Prostate gland (tissue), 2 donors: ENCODE measurements at regions not wholly inside any gene's neighbourhood (a gene's known extent, or its start where the extent isn't known, plus 50 kb on each side); places are given as distances from the start of the nearest gene placed in this dataset.
A peak's percentile ranks its signal among the peaks of the same experiment; 100 is the strongest.

Experiments
- POLR2A ChIP-seq: fragments of 450-650 bp; IDR thresholded peaks from one replicate; pipeline ENCODE4 v1.6.1; 2016; ENCODE audit warnings: antibody characterized with exemption, mild to moderate bottlenecking
- TF ChIP-seq, protein P1 (sequence below), 4 experiments: fragments of 200-600 bp in 2 of 4; fragments of 450-650 bp in 2 of 4; sonication (generic) in 2 of 4; IDR thresholded peaks; 1 replicate in 3 of 4; 2 replicates in 1 of 4; pipeline ENCODE4 v1.5.1; 2016 to 2019; ENCODE audit warnings: antibody characterized with exemption in 4 of 4, mild to moderate bottlenecking in 2 of 4, moderate library complexity in 2 of 4

DNA sequence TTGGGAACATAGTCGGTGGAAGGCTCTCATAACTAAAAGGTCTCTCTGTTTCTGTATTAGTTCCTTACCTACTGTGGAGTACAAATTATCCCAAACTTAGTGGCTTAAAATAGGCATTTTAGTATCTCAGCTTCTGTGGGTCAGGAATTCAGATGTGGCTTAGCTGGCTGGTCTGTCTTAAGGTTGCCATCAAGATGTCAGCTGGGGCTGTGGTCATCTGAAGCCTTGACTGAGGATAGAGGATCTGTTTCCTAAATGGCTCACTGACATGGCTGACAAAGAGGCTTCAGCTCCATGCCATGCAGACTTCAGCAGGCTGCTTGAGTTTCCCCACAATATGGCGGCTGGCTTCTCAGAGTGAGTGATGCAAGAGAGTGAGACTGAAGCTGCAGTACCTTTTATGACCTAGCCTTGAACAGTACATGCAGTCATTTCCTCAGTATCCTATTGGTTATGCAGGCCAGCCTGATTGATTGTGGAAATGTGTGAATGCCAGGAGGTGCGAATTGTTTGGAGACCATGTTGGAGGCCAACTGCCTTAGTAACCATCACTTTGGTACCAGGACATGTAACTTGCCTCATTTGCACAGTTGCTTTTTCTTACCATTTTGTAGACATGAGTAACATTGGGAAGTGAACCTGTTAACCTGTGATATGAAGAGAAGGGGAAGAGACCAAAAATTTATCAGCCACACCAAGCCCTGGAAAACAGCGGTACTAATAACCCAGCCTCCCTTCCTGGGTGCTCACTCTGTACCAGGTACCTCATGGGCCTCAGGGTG lies 152.8 kb upstream of the IER5L start:
- TF ChIP-seq POLR2A, result no peak
- TF ChIP-seq, protein P1, sequence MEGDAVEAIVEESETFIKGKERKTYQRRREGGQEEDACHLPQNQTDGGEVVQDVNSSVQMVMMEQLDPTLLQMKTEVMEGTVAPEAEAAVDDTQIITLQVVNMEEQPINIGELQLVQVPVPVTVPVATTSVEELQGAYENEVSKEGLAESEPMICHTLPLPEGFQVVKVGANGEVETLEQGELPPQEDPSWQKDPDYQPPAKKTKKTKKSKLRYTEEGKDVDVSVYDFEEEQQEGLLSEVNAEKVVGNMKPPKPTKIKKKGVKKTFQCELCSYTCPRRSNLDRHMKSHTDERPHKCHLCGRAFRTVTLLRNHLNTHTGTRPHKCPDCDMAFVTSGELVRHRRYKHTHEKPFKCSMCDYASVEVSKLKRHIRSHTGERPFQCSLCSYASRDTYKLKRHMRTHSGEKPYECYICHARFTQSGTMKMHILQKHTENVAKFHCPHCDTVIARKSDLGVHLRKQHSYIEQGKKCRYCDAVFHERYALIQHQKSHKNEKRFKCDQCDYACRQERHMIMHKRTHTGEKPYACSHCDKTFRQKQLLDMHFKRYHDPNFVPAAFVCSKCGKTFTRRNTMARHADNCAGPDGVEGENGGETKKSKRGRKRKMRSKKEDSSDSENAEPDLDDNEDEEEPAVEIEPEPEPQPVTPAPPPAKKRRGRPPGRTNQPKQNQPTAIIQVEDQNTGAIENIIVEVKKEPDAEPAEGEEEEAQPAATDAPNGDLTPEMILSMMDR (IDR thresholded peaks at IDR 0.05), result peak in 1 of 4 experiments; percentile 23
